Tibial nerve (tissue), 4 donors: ENCODE measurements at regions not wholly inside any gene's neighbourhood (a gene's known extent, or its start where the extent isn't known, plus 50 kb on each side); places are given as distances from the start of the nearest gene placed in this dataset.
"Not testable (repeated sequence)": the region's sequence is repeated elsewhere in the genome, so short reads cannot be mapped to it uniquely, and the experiment has no call there.

Source experiments
- DNase-seq, 2 donors: peaks; one replicate each; pipeline ENCODE4 v3.0.0-alpha.2; 2019; ENCODE audit warnings: low spot score in 2 of 2
- H3K27ac ChIP-seq, 4 donors: fragments of 200-600 bp; sonication (generic) in 3 of 4; one replicate each; pipeline ENCODE4 v1.5.1; 2017 to 2019; ENCODE audit warnings: mild to moderate bottlenecking in 1 of 4
- H3K27me3 ChIP-seq, 2 donors: fragments of 200-600 bp; sonication (generic) in 1 of 2; one replicate each; pipeline versions ENCODE4 v1.5.1 to v1.6.0; 2017 to 2019
- H3K36me3 ChIP-seq, 3 donors: fragments of 200-600 bp; sonication (generic); one replicate each; pipeline ENCODE4 v1.5.1; 2018 to 2019
- H3K4me1 ChIP-seq, 4 donors: fragments of 200-600 bp; sonication (generic) in 3 of 4; one replicate each; pipeline ENCODE4 v1.5.1; 2017 to 2019
- H3K4me3 ChIP-seq, 4 donors: fragments of 200-600 bp; sonication (generic) in 3 of 4; one replicate each; pipeline ENCODE4 v1.5.1; 2017 to 2019; ENCODE audit warnings: mild to moderate bottlenecking in 1 of 4, moderate library complexity in 1 of 4
- H3K9me3 ChIP-seq, 4 donors: fragments of 200-600 bp; sonication (generic) in 3 of 4; one replicate each; pipeline ENCODE4 v1.5.1; 2017 to 2019
- CTCF ChIP-seq, 5 experiments: fragments of 200-600 bp in 3 of 5; fragments of 450-650 bp in 2 of 5; sonication (generic) in 3 of 5; IDR thresholded peaks; one replicate each; pipeline ENCODE4 v1.5.1; 2016 to 2019; ENCODE audit warnings: antibody characterized with exemption in 5 of 5, mild to moderate bottlenecking in 3 of 5, moderate library complexity in 2 of 5
- EP300 ChIP-seq, 2 donors: sonication (generic); formaldehyde crosslinking; IDR thresholded peaks; one replicate each; pipeline ENCODE4 v1.6.1; 2017; ENCODE audit warnings: antibody characterized with exemption in 2 of 2, mild to moderate bottlenecking in 1 of 2
- POLR2A ChIP-seq, 2 donors: fragments of 450-650 bp; IDR thresholded peaks; one replicate each; pipeline ENCODE4 v1.6.1; 2017; ENCODE audit warnings: antibody characterized with exemption in 2 of 2, mild to moderate bottlenecking in 2 of 2, moderate library complexity in 2 of 2
- WGBS, 2 donors: methylation state at CpG; one replicate each; pipeline ENCODE4 v1.1.5; 2018; 5-methylcytosine and 5-hydroxymethylcytosine counted together

DNA sequence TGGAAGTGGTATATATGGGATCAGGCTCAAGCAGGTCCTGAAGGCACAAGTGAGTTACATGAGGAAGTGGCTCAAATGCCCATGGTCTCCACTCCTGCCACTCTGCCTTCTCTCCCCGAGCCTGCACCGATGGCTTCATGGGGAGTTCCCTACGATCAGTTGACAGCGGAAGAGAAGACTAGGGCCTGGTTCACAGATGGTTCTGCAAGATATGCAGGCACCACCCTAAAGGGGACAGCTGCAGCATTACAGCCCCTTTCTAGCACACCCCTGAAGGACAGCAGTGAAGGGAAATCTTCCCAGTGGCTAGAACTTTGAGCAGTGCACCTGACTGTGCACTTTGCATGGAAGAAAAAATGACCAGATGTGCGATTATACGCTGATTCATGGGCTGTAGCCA lies 95.3 kb downstream of the HOXA1 start:
- H3K4me3 ChIP-seq: no peak overlapping the region
- no peaks in the 10 kb centered on the region for H3K27me3 ChIP-seq
- H3K9me3 ChIP-seq: peaks cover 0 to 21% (median 0%) of the 10 kb centered on the region in 4 donors
- no peak overlapping the region for H3K27ac ChIP-seq
- WGBS, 2 donors: 90 to 94% methylated on average over 6 of the region's 6 CpGs
- H3K4me1 ChIP-seq: no peaks in the 10 kb centered on the region
- no peak for DNase-seq
- H3K36me3 ChIP-seq: no peaks in the 10 kb centered on the region
- no peak for TF ChIP-seq CTCF (IDR thresholded peaks at IDR 0.05)

GRCh38 chr7:26998284-26998683 lies 97.5 kb downstream of the HOXA1 start:
- H3K4me1 ChIP-seq, H3K27me3 ChIP-seq, H3K36me3 ChIP-seq, H3K27ac ChIP-seq, DNase-seq, H3K4me3 ChIP-seq: not testable (repeated sequence)
- H3K9me3 ChIP-seq: peaks cover 0 to 21% (median 0%) of the 10 kb centered on the region in 4 donors
- WGBS, 2 donors: 82 to 87% methylated on average over 3 of the region's 3 CpGs

DNA sequence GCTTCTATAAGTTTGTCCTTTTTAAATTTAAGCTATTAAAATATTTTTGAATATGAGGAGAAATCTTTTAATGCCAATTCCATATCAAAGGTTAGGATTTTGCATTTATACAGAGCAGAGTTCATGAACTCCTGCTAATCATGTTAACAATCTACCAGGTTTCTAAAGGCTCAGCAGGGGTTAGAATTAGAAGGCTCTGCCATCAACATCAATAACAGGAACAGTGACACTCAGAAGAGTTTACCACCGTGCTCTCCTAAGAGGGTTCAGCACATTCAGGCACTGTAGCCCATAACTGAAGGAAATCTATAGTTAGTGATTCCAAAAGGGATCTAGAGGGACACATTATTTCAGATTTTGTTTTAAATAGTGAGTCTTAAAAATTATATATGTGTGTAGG lies 100.1 kb downstream of the HOXA1 start:
- no peak overlapping the region for H3K27ac ChIP-seq
- no peak for DNase-seq
- H3K4me1 ChIP-seq: no peaks in the 10 kb centered on the region
- 59 to 69% methylated on average over 1 of the region's 1 CpG for WGBS, 2 donors
- no peak for TF ChIP-seq CTCF (IDR thresholded peaks at IDR 0.05)
- H3K36me3 ChIP-seq: no peaks in the 10 kb centered on the region
- H3K27me3 ChIP-seq: no peaks in the 10 kb centered on the region
- no peak overlapping the region for H3K4me3 ChIP-seq
- peaks cover 0 to 21% (median 0%) of the 10 kb centered on the region in 4 donors for H3K9me3 ChIP-seq

GRCh38 chr7:26993816-26994810 lies 101.7 kb downstream of the HOXA1 start:
- DNase-seq: no peak
- H3K4me3 ChIP-seq: no peak overlapping the region
- no peaks in the 10 kb centered on the region for H3K27me3 ChIP-seq
- TF ChIP-seq CTCF (IDR thresholded peaks at IDR 0.05) (no peak), EP300 (IDR thresholded peaks at IDR 0.05) (no peak), POLR2A (IDR thresholded peaks at IDR 0.05) (no peak)
- peak overlapping the region in 1 of 4 donors; percentile 32 for H3K27ac ChIP-seq
- peaks cover 0 to 19% (median 0%) of the 10 kb centered on the region in 4 donors for H3K9me3 ChIP-seq
- no peaks in the 10 kb centered on the region for H3K36me3 ChIP-seq
- H3K4me1 ChIP-seq: peaks cover 0 to 12% (median 3%) of the 10 kb centered on the region in 4 donors
- WGBS, 2 donors: 56 to 63% methylated on average over 3 of the region's 3 CpGs

GRCh38 chr7:26992670-26993069 lies 103.1 kb downstream of the HOXA1 start:
- Histone ChIP-seq H3K9me3 (peaks cover 0 to 5% (median 0%) of the 10 kb centered on the region in 4 donors), H3K27ac (peak overlapping the region in 1 of 4 donors; percentile 13), H3K4me1 (peaks cover 0 to 14% (median 3%) of the 10 kb centered on the region in 4 donors), H3K4me3 (no peak overlapping the region), H3K27me3 (no peaks in the 10 kb centered on the region), H3K36me3 (no peaks in the 10 kb centered on the region)
- 75 to 84% methylated on average over 7 of the region's 7 CpGs for WGBS, 2 donors
- DNase-seq: no peak
- TF ChIP-seq POLR2A (IDR thresholded peaks at IDR 0.05) (no peak), EP300 (IDR thresholded peaks at IDR 0.05) (no peak), CTCF (IDR thresholded peaks at IDR 0.05) (no peak)
